ENCODE measurements at regions not wholly inside any gene's neighbourhood (a gene's known extent, or its start where the extent isn't known, plus 50 kb on each side); places are given as distances from the start of the nearest gene placed in this dataset.

DNA sequence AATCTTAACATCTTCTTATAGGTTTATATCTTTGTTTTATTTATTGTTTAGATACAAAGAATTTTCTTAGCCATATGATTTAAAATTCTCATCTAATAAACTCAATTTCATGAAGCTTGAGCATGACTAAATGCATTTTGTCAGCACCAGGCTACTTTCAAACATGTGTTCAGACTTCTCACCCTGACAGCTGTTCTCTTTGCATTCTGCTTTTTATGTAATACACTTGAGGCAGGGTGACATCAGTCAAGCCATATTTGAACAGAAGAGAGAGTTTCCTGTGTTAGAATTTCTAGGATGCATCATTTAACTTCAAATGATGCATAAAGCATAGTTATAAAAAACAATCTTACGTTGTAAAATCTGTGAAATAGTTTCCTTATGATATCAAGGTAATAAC is 1295.1 kb upstream of the PCDH20 start:
- Histone ChIP-seq H3K4me3 (replicated peaks in 1 of 3; ENCODE audit: insufficient read depth in 1 of 3, low read depth in 2 of 3, low read length in 3 of 3) (no peak overlapping the region), H3K36me3 (replicated peaks in 1 of 2; ENCODE audit: control insufficient read depth in 1 of 2, insufficient read depth in 2 of 2, low read length in 2 of 2) (no peaks in the 10 kb centered on the region), H3K9ac (ENCODE audit: insufficient read depth, low read depth, low read length) (no peak overlapping the region), H3K9me3 (ENCODE audit: low read length) (no peaks in the 10 kb centered on the region), H3K79me2 (ENCODE audit: insufficient read depth, low read length) (no peaks in the 10 kb centered on the region), H3K4me1 (ENCODE audit: insufficient read depth, low read length) (no peaks in the 10 kb centered on the region), H4K20me1 (ENCODE audit: insufficient read depth, low read length) (no peaks in the 10 kb centered on the region), H2AFZ (ENCODE audit: low read length) (no peak overlapping the region), H3K27me3 (ENCODE audit: control insufficient read depth in 1 of 2, insufficient read depth in 2 of 2, low read length in 2 of 2) (no peaks in the 10 kb centered on the region), H3K4me2 (ENCODE audit: low read depth, low read length) (no peak overlapping the region), H3K27ac (ENCODE audit: extremely low read length, insufficient read depth, low read length) (no peak overlapping the region)
- ATAC-seq (no peak), DNase-seq (ENCODE audit: low spot score) (no peak), FAIRE-seq (no peak)
- no TSS peak for BruUV-seq (replicated peaks)
- POLR2A ChIA-PET: no interaction called here
- TF ChIP-seq, protein P1, sequence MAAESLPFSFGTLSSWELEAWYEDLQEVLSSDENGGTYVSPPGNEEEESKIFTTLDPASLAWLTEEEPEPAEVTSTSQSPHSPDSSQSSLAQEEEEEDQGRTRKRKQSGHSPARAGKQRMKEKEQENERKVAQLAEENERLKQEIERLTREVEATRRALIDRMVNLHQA (CRISPR knock-in tag; IDR thresholded peaks at IDR 0.05): no peak
- TF ChIP-seq, protein P2, sequence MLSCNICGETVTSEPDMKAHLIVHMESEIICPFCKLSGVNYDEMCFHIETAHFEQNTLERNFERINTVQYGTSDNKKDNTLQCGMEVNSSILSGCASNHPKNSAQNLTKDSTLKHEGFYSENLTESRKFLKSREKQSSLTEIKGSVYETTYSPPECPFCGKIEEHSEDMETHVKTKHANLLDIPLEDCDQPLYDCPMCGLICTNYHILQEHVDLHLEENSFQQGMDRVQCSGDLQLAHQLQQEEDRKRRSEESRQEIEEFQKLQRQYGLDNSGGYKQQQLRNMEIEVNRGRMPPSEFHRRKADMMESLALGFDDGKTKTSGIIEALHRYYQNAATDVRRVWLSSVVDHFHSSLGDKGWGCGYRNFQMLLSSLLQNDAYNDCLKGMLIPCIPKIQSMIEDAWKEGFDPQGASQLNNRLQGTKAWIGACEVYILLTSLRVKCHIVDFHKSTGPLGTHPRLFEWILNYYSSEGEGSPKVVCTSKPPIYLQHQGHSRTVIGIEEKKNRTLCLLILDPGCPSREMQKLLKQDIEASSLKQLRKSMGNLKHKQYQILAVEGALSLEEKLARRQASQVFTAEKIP (CRISPR knock-in tag; IDR thresholded peaks at IDR 0.05; ENCODE audit: borderline replicate concordance): no peak
- TF ChIP-seq RARA (CRISPR knock-in tag; IDR thresholded peaks at IDR 0.05) (no peak), ZNF20 (CRISPR knock-in tag; IDR thresholded peaks at IDR 0.05) (no peak), TBL1XR1 (IDR thresholded peaks at IDR 0.05; ENCODE audit: borderline replicate concordance, low read length, partially characterized antibody) (no peak), MLLT10 (CRISPR knock-in tag; IDR thresholded peaks at IDR 0.05) (no peak), ZEB1 (IDR thresholded peaks at IDR 0.05; ENCODE audit: insufficient replicate concordance, low read depth) (no peak), U2AF2 (IDR thresholded peaks at IDR 0.05; ENCODE audit: low read depth, low read length) (no peak), SNAPC2 (CRISPR knock-in tag; IDR thresholded peaks at IDR 0.05) (no peak), SAFB2 (CRISPR knock-in tag; IDR thresholded peaks at IDR 0.05; ENCODE audit: borderline replicate concordance, low read depth) (no peak), PHF8 (CRISPR knock-in tag; IDR thresholded peaks at IDR 0.05) (no peak), ELF1 (CRISPR knock-in tag; IDR thresholded peaks at IDR 0.05) (no peak)
- TF ChIP-seq, protein P3, sequence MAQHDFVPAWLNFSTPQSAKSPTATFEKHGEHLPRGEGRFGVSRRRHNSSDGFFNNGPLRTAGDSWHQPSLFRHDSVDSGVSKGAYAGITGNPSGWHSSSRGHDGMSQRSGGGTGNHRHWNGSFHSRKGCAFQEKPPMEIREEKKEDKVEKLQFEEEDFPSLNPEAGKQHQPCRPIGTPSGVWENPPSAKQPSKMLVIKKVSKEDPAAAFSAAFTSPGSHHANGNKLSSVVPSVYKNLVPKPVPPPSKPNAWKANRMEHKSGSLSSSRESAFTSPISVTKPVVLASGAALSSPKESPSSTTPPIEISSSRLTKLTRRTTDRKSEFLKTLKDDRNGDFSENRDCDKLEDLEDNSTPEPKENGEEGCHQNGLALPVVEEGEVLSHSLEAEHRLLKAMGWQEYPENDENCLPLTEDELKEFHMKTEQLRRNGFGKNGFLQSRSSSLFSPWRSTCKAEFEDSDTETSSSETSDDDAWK (CRISPR knock-in tag; IDR thresholded peaks at IDR 0.05): no peak
- TF ChIP-seq, protein P4, sequence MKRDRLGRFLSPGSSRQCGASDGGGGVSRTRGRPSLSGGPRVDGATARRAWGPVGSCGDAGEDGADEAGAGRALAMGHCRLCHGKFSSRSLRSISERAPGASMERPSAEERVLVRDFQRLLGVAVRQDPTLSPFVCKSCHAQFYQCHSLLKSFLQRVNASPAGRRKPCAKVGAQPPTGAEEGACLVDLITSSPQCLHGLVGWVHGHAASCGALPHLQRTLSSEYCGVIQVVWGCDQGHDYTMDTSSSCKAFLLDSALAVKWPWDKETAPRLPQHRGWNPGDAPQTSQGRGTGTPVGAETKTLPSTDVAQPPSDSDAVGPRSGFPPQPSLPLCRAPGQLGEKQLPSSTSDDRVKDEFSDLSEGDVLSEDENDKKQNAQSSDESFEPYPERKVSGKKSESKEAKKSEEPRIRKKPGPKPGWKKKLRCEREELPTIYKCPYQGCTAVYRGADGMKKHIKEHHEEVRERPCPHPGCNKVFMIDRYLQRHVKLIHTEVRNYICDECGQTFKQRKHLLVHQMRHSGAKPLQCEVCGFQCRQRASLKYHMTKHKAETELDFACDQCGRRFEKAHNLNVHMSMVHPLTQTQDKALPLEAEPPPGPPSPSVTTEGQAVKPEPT (CRISPR knock-in tag; IDR thresholded peaks at IDR 0.05; ENCODE audit: low read depth): no peak
- TF ChIP-seq, protein P5, sequence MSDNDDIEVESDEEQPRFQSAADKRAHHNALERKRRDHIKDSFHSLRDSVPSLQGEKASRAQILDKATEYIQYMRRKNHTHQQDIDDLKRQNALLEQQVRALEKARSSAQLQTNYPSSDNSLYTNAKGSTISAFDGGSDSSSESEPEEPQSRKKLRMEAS (IDR thresholded peaks at IDR 0.05): no peak
- CTCF ChIA-PET (ENCODE audit: low intra/inter-chr PET ratio, low total read pairs): no interaction called here
- 3% methylated on average over 1 of the region's 1 CpG for WGBS (ENCODE audit: low lambda C conversion rate)
- intact Hi-C loops (cut with micrococcal nuclease; ENCODE audit: unreplicated experiment): no loop called here
- in situ Hi-C loops (cut with HindIII; ENCODE audit: extremely low pct_ligation_motif_present, low pct_unique_long_range_greater_than_20kb): no loop called here
